HL-60 (cell line): ENCODE measurements at regions not wholly inside any gene's neighbourhood (a gene's known extent, or its start where the extent isn't known, plus 50 kb on each side); places are given as distances from the start of the nearest gene placed in this dataset.

Source experiments
- CTCF ChIP-seq: IDR thresholded peaks from one replicate; pipeline ENCODE4 v1.5.1; 2011; ENCODE audit warnings: low read length, control low read depth, inconsistent platforms; ENCODE audit not compliant: insufficient read depth
- GABPA ChIP-seq: IDR thresholded peaks from 2 replicates; pipeline ENCODE4 v1.6.1; 2012; ENCODE audit warnings: low read depth
- POLR2AphosphoS5 ChIP-seq: IDR thresholded peaks from 2 replicates; pipeline ENCODE4 v1.6.1; 2012; ENCODE audit warnings: low read depth
- REST ChIP-seq: IDR thresholded peaks from 2 replicates; pipeline ENCODE4 v1.6.1; 2012; ENCODE audit warnings: low read depth; ENCODE audit not compliant: insufficient replicate concordance

- TF ChIP-seq CTCF (no peak), REST (no peak), POLR2AphosphoS5 (no peak), GABPA (no peak)
These were observed 659.2 kb downstream of the PCDH7 start for GRCh38 chr4:31379364-31379763.
